Mononuclear cell (primary cell): ENCODE measurements at regions not wholly inside any gene's neighbourhood (a gene's known extent, or its start where the extent isn't known, plus 50 kb on each side); places are given as distances from the start of the nearest gene placed in this dataset.
"Not testable (repeated sequence)": the region's sequence is repeated elsewhere in the genome, so short reads cannot be mapped to it uniquely, and the experiment has no call there.

ENCODE experiments used
- H3K27me3 ChIP-seq: 2 replicates; pipeline ENCODE4 v1.6.0; 2011; ENCODE audit warnings: low read length, control low read depth; ENCODE audit not compliant: insufficient read depth
- H3K4me1 ChIP-seq: 2 replicates; pipeline ENCODE4 v1.5.1; 2011; ENCODE audit warnings: mild to moderate bottlenecking, low read length, control low read depth; ENCODE audit not compliant: insufficient read depth
- H3K4me3 ChIP-seq: 2 replicates; pipeline ENCODE4 v1.5.1; 2011; ENCODE audit warnings: mild to moderate bottlenecking, low read length, moderate library complexity
- H3K9me3 ChIP-seq: 2 replicates; pipeline ENCODE4 v1.5.1; 2011; ENCODE audit warnings: low read depth, mild to moderate bottlenecking, control low read depth, low read length

- H3K4me3 ChIP-seq, result no peak overlapping the region
- no peaks in the 10 kb centered on the region for H3K27me3 ChIP-seq
- H3K9me3 ChIP-seq, result peaks cover 6% of the 10 kb centered on the region
Observed at GRCh38 chr10:64873088-64873487, 1351.9 kb downstream of the REEP3 start.

DNA sequence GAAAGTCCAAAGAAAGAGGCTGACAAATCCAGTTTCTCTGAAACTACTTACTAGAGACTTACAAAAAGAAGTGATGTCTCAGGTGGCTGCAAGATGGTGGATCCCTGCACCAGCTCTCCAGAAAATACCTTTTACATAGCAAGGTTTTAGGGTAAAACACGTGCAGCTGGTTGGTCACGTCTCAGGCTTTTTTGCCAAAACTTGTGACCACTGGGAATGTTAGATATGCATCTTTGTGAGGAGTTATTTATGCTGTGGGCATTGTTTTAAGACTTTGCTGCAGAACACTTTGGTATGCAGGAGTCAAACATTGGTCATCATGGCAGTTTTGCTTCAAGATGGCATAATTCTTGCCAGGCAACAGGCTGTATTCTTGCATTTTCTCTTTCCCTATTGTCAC, 1352.8 kb downstream of the REEP3 start:
- Histone ChIP-seq H3K9me3 (peaks cover 6% of the 10 kb centered on the region), H3K27me3 (no peaks in the 10 kb centered on the region), H3K4me1 (no peaks in the 10 kb centered on the region), H3K4me3 (no peak overlapping the region)

More at GRCh38 chr10:64873088-64873487, 1351.9 kb downstream of the REEP3 start:
- no peaks in the 10 kb centered on the region for H3K4me1 ChIP-seq

- no peaks in the 10 kb centered on the region for H3K27me3 ChIP-seq
- no peaks in the 10 kb centered on the region for H3K9me3 ChIP-seq
- H3K4me1 ChIP-seq, result no peaks in the 10 kb centered on the region
- H3K4me3 ChIP-seq, result no peak overlapping the region
Observed at GRCh38 chr10:64880546-64880945, 1359.3 kb downstream of the REEP3 start.

GRCh38 chr10:64881257-64881656, 1360.1 kb downstream of the REEP3 start:
- Histone ChIP-seq H3K9me3 (no peaks in the 10 kb centered on the region), H3K4me1 (no peaks in the 10 kb centered on the region), H3K27me3 (no peaks in the 10 kb centered on the region), H3K4me3 (no peak overlapping the region)

- H3K9me3 ChIP-seq, result no peaks in the 10 kb centered on the region
- H3K4me1 ChIP-seq, result no peaks in the 10 kb centered on the region
- H3K4me3 ChIP-seq, result no peak overlapping the region
- no peaks in the 10 kb centered on the region for H3K27me3 ChIP-seq
Observed at GRCh38 chr10:64896582-64896981, 1375.4 kb downstream of the REEP3 start.

DNA sequence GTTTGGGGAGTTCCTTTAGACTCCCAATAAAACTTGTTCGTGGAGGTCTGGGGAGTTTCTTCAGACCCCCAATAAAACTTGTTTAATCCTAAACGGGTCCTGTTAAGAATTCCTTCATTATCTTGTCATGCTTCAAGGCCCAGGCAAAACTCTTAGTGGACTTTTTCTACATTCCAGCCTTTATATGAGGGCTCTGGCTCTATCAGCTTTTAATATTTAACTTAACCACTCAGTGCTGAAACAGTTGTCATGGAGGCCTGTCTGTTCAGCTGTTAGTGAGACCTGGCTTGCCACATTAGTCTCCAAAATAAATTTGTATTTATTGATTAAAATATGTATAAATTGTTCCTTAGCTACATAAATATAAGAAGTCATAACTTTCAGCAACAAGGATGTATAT, 1385.1 kb downstream of the REEP3 start:
- not testable (repeated sequence) for H3K9me3 ChIP-seq, H3K4me3 ChIP-seq, H3K27me3 ChIP-seq, H3K4me1 ChIP-seq

GRCh38 chr10:64924306-64924705, 1403.1 kb downstream of the REEP3 start:
- not testable (repeated sequence) for H3K4me1 ChIP-seq

DNA sequence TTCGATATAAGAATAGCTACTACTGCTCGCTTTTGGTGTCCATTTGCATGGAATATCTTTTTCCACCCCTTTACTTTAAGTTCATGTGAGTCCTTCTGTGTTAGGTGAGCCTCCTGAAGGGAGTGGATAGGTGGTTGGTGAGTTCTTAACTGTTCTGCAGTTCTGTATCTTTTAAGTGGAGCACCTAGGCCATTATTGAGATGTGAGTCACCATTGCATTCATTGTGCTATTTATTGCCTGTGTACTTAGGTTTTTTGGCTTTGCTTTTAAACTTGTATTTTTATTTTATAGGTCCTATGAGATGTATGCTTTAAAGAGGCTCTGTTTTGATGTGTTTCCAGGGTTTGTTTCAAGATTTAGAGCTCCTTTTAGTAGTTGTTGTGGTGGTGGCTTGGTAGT, 1430.8 kb downstream of the REEP3 start:
- Histone ChIP-seq H3K4me1 (no peaks in the 10 kb centered on the region), H3K4me3 (no peak overlapping the region), H3K27me3 (no peaks in the 10 kb centered on the region), H3K9me3 (no peaks in the 10 kb centered on the region)

More at GRCh38 chr10:64924306-64924705, 1403.1 kb downstream of the REEP3 start:
- H3K27me3 ChIP-seq, H3K4me3 ChIP-seq, H3K9me3 ChIP-seq: not testable (repeated sequence)

- Histone ChIP-seq H3K4me3 (no peak overlapping the region), H3K4me1 (no peaks in the 10 kb centered on the region), H3K27me3 (no peaks in the 10 kb centered on the region), H3K9me3 (peaks cover 4% of the 10 kb centered on the region)
Observed at GRCh38 chr10:64956441-64956840, 1435.2 kb downstream of the REEP3 start.

DNA sequence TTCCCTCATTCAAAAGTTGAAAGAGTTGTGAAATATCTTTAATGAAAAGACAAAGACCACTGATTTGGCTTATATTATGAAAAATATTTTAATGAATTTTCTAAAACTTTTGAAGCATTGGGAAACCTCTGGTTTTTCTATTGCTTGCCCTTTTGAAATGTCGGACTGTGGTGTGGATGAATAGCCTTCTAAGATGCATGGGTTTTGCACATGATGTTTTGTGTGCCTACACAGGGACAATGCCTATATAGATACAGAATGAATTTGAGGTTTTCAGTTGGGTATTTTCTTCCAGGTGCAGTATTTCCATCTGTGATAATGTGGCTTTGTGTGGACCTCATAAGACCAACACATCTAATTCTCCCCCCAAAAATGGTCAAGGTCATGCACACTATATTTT, 1437.9 kb downstream of the REEP3 start:
- Histone ChIP-seq H3K27me3 (no peaks in the 10 kb centered on the region), H3K4me1 (no peaks in the 10 kb centered on the region), H3K9me3 (peaks cover 7% of the 10 kb centered on the region), H3K4me3 (no peak overlapping the region)

DNA sequence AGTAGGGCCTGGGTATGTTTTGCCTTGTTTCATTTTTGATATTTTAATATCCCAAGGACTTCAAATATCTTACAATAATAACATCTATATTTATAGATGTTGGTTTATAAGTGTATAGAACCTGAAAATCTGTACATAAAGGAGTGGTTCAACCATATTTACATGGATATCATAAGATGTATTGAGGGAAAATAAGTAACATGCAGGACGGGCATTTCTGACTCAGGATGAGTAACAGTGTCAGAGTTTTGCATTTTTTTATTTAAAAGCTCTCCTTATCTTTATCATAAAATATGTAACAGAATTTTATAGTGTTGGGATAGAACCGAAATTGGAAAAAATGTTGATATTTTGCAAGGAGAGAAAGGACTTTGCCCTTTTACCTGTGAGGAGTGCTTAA, 1438.7 kb downstream of the REEP3 start:
- Histone ChIP-seq H3K4me3 (no peak overlapping the region), H3K4me1 (no peaks in the 10 kb centered on the region), H3K9me3 (peaks cover 7% of the 10 kb centered on the region), H3K27me3 (no peaks in the 10 kb centered on the region)

DNA sequence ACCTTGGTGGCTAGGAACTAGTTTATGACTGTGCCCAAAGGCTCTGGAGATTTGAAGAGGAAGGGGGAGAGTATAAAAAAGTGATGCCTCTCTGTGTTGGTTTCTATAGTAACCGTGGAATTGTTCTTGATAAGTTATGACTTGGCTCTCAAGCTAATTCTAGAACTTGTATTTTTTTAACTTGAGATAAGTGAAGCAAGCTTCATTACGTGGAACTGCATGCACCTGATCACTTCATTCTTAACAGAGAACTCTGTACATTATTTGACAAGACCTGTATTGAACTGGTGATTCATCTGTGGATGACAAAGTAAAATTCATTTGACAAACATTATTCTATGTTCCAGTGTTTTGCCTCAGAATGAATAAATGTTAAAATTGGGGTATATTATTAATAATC, 1452.2 kb downstream of the REEP3 start:
- Histone ChIP-seq H3K4me1 (no peaks in the 10 kb centered on the region), H3K9me3 (no peaks in the 10 kb centered on the region), H3K4me3 (no peak overlapping the region), H3K27me3 (no peaks in the 10 kb centered on the region)

- no peak overlapping the region for H3K4me3 ChIP-seq
- H3K9me3 ChIP-seq, result no peaks in the 10 kb centered on the region
- H3K4me1 ChIP-seq, result no peaks in the 10 kb centered on the region
- no peaks in the 10 kb centered on the region for H3K27me3 ChIP-seq
Observed at GRCh38 chr10:64976150-64976549, 1454.9 kb downstream of the REEP3 start.

GRCh38 chr10:64977915-64978314, 1456.7 kb downstream of the REEP3 start:
- no peaks in the 10 kb centered on the region for H3K27me3 ChIP-seq
- H3K4me1 ChIP-seq, result no peaks in the 10 kb centered on the region
- H3K9me3 ChIP-seq, result no peaks in the 10 kb centered on the region
- no peak overlapping the region for H3K4me3 ChIP-seq

DNA sequence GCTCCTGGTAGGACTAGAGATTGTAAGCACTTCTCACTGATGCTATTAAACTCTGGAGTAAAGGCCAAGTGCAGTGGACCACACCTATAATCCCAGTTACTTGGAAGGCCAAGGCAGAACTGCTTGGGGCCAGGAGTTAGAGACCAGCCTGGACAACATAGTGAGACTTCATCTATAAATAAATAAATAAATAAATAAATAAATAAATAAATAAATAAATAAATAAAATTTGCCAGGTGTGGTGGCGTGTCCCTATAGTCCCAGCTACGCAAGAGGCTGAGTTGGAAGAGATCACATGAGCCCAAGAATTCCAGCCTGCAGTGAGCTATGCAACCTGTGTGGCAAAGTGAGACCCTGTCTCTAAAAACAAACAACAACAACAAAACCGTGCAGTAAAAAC, 1475.7 kb downstream of the REEP3 start:
- Histone ChIP-seq H3K9me3 (peaks cover 5% of the 10 kb centered on the region), H3K4me3 (no peak overlapping the region), H3K27me3 (no peaks in the 10 kb centered on the region), H3K4me1 (no peaks in the 10 kb centered on the region)

DNA sequence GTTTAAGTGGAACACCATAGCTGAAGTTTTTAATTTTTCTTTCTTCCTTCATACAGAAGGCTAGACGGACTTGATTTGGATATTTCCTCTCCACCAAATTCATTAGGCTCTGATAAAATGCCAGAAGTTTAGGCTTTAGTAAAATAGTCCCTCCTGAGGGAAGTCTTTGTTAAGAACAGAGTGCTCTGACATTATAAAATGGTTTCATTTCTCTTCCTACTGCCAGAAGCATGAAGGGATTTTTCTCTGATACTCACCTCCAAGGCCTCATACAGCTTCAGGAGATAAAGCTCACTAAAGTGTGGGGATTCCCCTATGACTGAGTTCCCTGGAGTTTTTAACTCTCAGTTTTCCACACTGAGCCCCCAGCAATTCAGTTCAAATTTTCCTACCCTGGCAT, 1489.6 kb downstream of the REEP3 start:
- Histone ChIP-seq H3K9me3 (peaks cover 8% of the 10 kb centered on the region), H3K4me1 (no peaks in the 10 kb centered on the region), H3K4me3 (no peak overlapping the region), H3K27me3 (no peaks in the 10 kb centered on the region)

DNA sequence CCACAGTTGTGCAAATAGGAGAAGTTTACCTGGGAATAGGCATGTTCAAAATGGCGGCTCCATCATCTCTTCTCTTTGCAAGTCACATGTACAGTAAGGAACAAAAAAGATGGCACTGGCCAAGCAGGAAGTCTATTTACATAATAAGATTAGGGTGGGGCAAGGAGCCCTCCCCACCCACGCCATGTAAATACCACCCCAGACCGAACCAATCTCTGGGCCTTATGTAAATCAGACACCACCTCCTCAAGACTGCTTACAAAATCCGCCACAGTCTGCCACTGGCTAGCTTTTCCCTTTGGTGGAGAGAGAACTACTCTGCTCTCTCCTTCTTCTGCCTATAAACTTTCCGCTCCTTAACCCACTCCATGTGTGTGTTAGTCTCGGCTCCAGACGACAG, 1496.3 kb downstream of the REEP3 start:
- H3K4me3 ChIP-seq, result no peak overlapping the region
- H3K27me3 ChIP-seq, result no peaks in the 10 kb centered on the region
- H3K9me3 ChIP-seq, result peaks cover 11% of the 10 kb centered on the region
- H3K4me1 ChIP-seq, result no peaks in the 10 kb centered on the region
